PC-3 (cell line): ENCODE measurements at regions not wholly inside any gene's neighbourhood (a gene's known extent, or its start where the extent isn't known, plus 50 kb on each side); places are given as distances from the start of the nearest gene placed in this dataset.

Source experiments
- EZH2 ChIP-seq: fragments of 300-600 bp; sonication (generic); IDR thresholded peaks from one replicate; pipeline ENCODE4 v1.6.1; 2017; ENCODE audit warnings: antibody characterized with exemption, mild to moderate bottlenecking, low read length; ENCODE audit not compliant: unreplicated experiment
- EZH2phosphoT487 ChIP-seq: fragments of 300-600 bp; sonication (generic); IDR thresholded peaks from 2 replicates; pipeline ENCODE4 v1.6.1; 2018; ENCODE audit warnings: mild to moderate bottlenecking, antibody characterized with exemption, low read length, borderline replicate concordance
- TF ChIP-seq, protein P1 (sequence below): fragments of 300-600 bp; sonication (generic); conservative IDR thresholded peaks from 2 replicates; pipeline ENCODE4 v1.5.1; 2017; ENCODE audit warnings: antibody characterized with exemption, low read depth, mild to moderate bottlenecking, low read length

DNA sequence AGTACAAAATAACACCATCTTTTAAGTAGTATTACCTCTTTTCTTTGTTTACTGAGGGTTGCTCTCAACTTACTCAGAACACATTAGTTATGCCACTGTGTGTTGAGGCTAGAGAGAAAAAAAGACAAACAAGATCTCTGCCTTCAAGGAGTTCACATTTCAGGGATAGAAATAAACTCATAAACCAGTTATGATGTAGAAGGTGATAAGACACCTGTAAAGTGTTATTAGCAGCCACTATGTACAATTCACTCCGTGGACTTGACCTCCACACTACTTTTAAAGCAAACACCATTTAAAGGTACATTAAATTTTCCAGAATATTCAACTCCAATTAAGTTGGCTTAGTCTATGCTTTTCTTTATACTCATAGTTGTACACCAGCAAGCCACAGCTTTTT lies 278.0 kb downstream of the PDGFC start:
- TF ChIP-seq, protein P1, sequence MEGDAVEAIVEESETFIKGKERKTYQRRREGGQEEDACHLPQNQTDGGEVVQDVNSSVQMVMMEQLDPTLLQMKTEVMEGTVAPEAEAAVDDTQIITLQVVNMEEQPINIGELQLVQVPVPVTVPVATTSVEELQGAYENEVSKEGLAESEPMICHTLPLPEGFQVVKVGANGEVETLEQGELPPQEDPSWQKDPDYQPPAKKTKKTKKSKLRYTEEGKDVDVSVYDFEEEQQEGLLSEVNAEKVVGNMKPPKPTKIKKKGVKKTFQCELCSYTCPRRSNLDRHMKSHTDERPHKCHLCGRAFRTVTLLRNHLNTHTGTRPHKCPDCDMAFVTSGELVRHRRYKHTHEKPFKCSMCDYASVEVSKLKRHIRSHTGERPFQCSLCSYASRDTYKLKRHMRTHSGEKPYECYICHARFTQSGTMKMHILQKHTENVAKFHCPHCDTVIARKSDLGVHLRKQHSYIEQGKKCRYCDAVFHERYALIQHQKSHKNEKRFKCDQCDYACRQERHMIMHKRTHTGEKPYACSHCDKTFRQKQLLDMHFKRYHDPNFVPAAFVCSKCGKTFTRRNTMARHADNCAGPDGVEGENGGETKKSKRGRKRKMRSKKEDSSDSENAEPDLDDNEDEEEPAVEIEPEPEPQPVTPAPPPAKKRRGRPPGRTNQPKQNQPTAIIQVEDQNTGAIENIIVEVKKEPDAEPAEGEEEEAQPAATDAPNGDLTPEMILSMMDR, result no peak
- no peak for TF ChIP-seq EZH2phosphoT487
- TF ChIP-seq EZH2, result no peak
